H1 (cell line): ENCODE measurements at regions not wholly inside any gene's neighbourhood (a gene's known extent, or its start where the extent isn't known, plus 50 kb on each side); places are given as distances from the start of the nearest gene placed in this dataset.

Source experiments
- BCL11A ChIP-seq, 2 experiments: IDR thresholded peaks; one replicate each; pipeline ENCODE4 v1.6.1; 2011; ENCODE audit warnings: low read depth in 2 of 2, low read length in 2 of 2, mild to moderate bottlenecking in 2 of 2
- CHD2 ChIP-seq: IDR thresholded peaks from 2 replicates; pipeline ENCODE4 v1.6.1; 2012; ENCODE audit warnings: low read length, improper control_type of control experiment
- CREB1 ChIP-seq: IDR thresholded peaks from 2 replicates; pipeline ENCODE4 v1.6.1; 2012; ENCODE audit warnings: inconsistent platforms
- CTCF ChIP-seq, 3 experiments: IDR thresholded peaks; 1 replicate in 2 of 3; 2 replicates in 1 of 3; pipeline versions ENCODE4 v1.5.1 to v1.6.1; 2011; ENCODE audit warnings: low read length in 3 of 3, mild to moderate bottlenecking in 3 of 3, inconsistent platforms in 2 of 3, low read depth in 1 of 3, moderate library complexity in 1 of 3; ENCODE audit not compliant: insufficient read depth in 1 of 3; ENCODE audit errors: control extremely low read depth in 1 of 3
- EZH2 ChIP-seq: fragments of 200-600 bp; sonication (generic); IDR thresholded peaks from 2 replicates; pipeline ENCODE4 v1.7.1; 2012; ENCODE audit warnings: low read depth, mild to moderate bottlenecking, moderate library complexity, low read length, inconsistent platforms; ENCODE audit not compliant: severe bottlenecking
- HDAC2 ChIP-seq, 2 experiments: fragments of 300-600 bp in 1 of 2; sonication (generic) in 1 of 2; IDR thresholded peaks; 2 replicates each; pipeline ENCODE4 v1.6.1; 2011 to 2012; ENCODE audit warnings: low read depth in 2 of 2, low read length in 2 of 2, mild to moderate bottlenecking in 2 of 2, moderate library complexity in 2 of 2, borderline replicate concordance in 1 of 2, inconsistent platforms in 1 of 2
- POLR2A ChIP-seq, 2 experiments: IDR thresholded peaks; 1 replicate in 1 of 2; 2 replicates in 1 of 2; pipeline ENCODE4 v1.6.1; 2011; ENCODE audit warnings: low read depth in 2 of 2, low read length in 2 of 2, mild to moderate bottlenecking in 2 of 2; ENCODE audit errors: control extremely low read depth in 1 of 2
- SAP30 ChIP-seq: fragments of 300-600 bp; sonication (generic); IDR thresholded peaks from 2 replicates; pipeline ENCODE4 v1.7.1; 2012; ENCODE audit warnings: low read length, moderate library complexity, mild to moderate bottlenecking, inconsistent platforms; ENCODE audit not compliant: insufficient read depth, insufficient replicate concordance
- SIN3A ChIP-seq, 2 experiments: IDR thresholded peaks in 1 of 2; conservative IDR thresholded peaks in 1 of 2; 2 replicates each; pipeline ENCODE4 v1.6.1; 2011 to 2012; ENCODE audit warnings: low read length in 2 of 2, improper control_type of control experiment in 1 of 2, low read depth in 1 of 2, mild to moderate bottlenecking in 1 of 2
- YY1 ChIP-seq: IDR thresholded peaks from 2 replicates; pipeline ENCODE4 v1.6.1; 2011; ENCODE audit warnings: low read depth, mild to moderate bottlenecking, low read length
- ZNF274 ChIP-seq: IDR thresholded peaks from 2 replicates; pipeline ENCODE4 v1.7.0; 2012; ENCODE audit warnings: low read length, borderline replicate concordance; ENCODE audit errors: extremely low read depth
- TF ChIP-seq, protein P1 (sequence below): IDR thresholded peaks from 2 replicates; pipeline ENCODE4 v1.6.1; 2012; ENCODE audit warnings: inconsistent platforms

DNA sequence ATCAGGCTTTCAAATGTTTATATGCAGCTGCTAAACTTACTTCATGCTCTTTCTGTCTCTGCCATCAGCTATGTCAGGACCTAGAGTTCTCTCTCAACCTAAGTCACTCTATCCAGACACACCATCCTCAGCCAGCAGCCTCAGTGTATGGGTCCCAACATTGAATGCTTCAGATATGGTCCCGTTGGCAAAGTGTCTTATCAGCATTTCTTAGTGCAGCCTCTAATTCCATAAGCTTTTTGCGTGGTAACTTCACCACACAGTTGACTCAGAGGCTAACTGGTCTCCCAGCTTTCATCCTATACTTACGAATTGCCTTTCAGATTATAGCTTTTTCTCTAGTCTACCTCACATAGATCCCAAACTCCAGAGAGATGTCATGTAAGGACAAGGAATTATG is 402.9 kb upstream of the EEF2KMT start:
- no peak for TF ChIP-seq YY1
- no peak for TF ChIP-seq SIN3A (conservative IDR thresholded peaks at IDR 0.05 in 1 of 2, IDR thresholded peaks at IDR 0.05 in 1 of 2; ENCODE audit: low read depth in 1 of 2, low read length in 2 of 2)
- no peak for TF ChIP-seq POLR2A (IDR thresholded peaks at IDR 0.05; ENCODE audit: control extremely low read depth in 1 of 2, low read depth in 2 of 2, low read length in 2 of 2)
- TF ChIP-seq SAP30: no peak
- TF ChIP-seq BCL11A (IDR thresholded peaks at IDR 0.05; ENCODE audit: low read depth in 2 of 2, low read length in 2 of 2): no peak
- no peak for TF ChIP-seq HDAC2 (IDR thresholded peaks at IDR 0.05; ENCODE audit: borderline replicate concordance in 1 of 2, low read depth in 2 of 2, low read length in 2 of 2)
- TF ChIP-seq, protein P1, sequence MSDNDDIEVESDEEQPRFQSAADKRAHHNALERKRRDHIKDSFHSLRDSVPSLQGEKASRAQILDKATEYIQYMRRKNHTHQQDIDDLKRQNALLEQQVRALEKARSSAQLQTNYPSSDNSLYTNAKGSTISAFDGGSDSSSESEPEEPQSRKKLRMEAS: no peak
- no peak for TF ChIP-seq CREB1
- TF ChIP-seq CTCF (IDR thresholded peaks at IDR 0.05; ENCODE audit: control extremely low read depth in 1 of 3, insufficient read depth in 1 of 3, low read depth in 1 of 3, low read length in 3 of 3): no peak
- no peak for TF ChIP-seq EZH2
- no peak for TF ChIP-seq CHD2
- TF ChIP-seq ZNF274: no peak
